IMR-90 (cell line): ENCODE measurements at regions not wholly inside any gene's neighbourhood (a gene's known extent, or its start where the extent isn't known, plus 50 kb on each side); places are given as distances from the start of the nearest gene placed in this dataset.

Source experiments
- BHLHE40 ChIP-seq: fragments of 150-350 bp; IDR thresholded peaks from 2 replicates; pipeline ENCODE4 v1.6.1; 2016; ENCODE audit warnings: mild to moderate bottlenecking, low read depth, low read length
- CEBPB ChIP-seq: IDR thresholded peaks from 2 replicates; pipeline ENCODE4 v1.6.1; 2012; ENCODE audit warnings: low read depth, low read length, improper control_type of control experiment
- CTCF ChIP-seq: conservative IDR thresholded peaks from 2 replicates; pipeline ENCODE4 v1.5.1; 2012; ENCODE audit warnings: mild to moderate bottlenecking, low read depth, low read length, improper control_type of control experiment
- ELK1 ChIP-seq: fragments of 150-350 bp; IDR thresholded peaks from 2 replicates; pipeline ENCODE4 v1.6.1; 2016; ENCODE audit warnings: low read depth, mild to moderate bottlenecking, low read length, moderate library complexity, borderline replicate concordance
- FOS ChIP-seq: fragments of 150-350 bp; IDR thresholded peaks from 2 replicates; pipeline ENCODE4 v1.6.1; 2016; ENCODE audit warnings: low read depth, low read length
- MAFK ChIP-seq: IDR thresholded peaks from 2 replicates; pipeline ENCODE4 v1.6.1; 2012; ENCODE audit warnings: low read depth, low read length, improper control_type of control experiment
- MAZ ChIP-seq: IDR thresholded peaks from 2 replicates; pipeline ENCODE4 v1.6.1; 2012; ENCODE audit warnings: low read depth, mild to moderate bottlenecking, low read length, improper control_type of control experiment, moderate library complexity, borderline replicate concordance
- MXI1 ChIP-seq: IDR thresholded peaks from 2 replicates; pipeline ENCODE4 v1.6.1; 2012; ENCODE audit warnings: low read depth, mild to moderate bottlenecking, low read length, moderate library complexity, borderline replicate concordance
- POLR2A ChIP-seq: IDR thresholded peaks from 2 replicates; pipeline ENCODE4 v1.6.1; 2012; ENCODE audit warnings: mild to moderate bottlenecking, low read depth, low read length
- RAD21 ChIP-seq: IDR thresholded peaks from 2 replicates; pipeline ENCODE4 v1.6.1; 2012; ENCODE audit warnings: low read length, improper control_type of control experiment
- RCOR1 ChIP-seq: IDR thresholded peaks from 2 replicates; pipeline ENCODE4 v1.6.1; 2012; ENCODE audit warnings: mild to moderate bottlenecking, low read length, improper control_type of control experiment; ENCODE audit not compliant: insufficient replicate concordance
- SMC3 ChIP-seq: fragments of 150-350 bp; IDR thresholded peaks from 2 replicates; pipeline ENCODE4 v1.6.1; 2016; ENCODE audit warnings: low read depth, mild to moderate bottlenecking, antibody characterized with exemption, low read length, moderate library complexity

- TF ChIP-seq MXI1 (no peak), MAFK (no peak), CTCF (no peak), POLR2A (no peak), MAZ (no peak), RCOR1 (no peak), RAD21 (no peak), CEBPB (no peak), FOS (no peak), SMC3 (no peak), BHLHE40 (no peak), ELK1 (no peak)
These were observed 63.9 kb downstream of the NFKBIZ start for GRCh38 chr3:101913168-101913567.
